ENCODE measurements at regions not wholly inside any gene's neighbourhood (a gene's known extent, or its start where the extent isn't known, plus 50 kb on each side); places are given as distances from the start of the nearest gene placed in this dataset.

DNA sequence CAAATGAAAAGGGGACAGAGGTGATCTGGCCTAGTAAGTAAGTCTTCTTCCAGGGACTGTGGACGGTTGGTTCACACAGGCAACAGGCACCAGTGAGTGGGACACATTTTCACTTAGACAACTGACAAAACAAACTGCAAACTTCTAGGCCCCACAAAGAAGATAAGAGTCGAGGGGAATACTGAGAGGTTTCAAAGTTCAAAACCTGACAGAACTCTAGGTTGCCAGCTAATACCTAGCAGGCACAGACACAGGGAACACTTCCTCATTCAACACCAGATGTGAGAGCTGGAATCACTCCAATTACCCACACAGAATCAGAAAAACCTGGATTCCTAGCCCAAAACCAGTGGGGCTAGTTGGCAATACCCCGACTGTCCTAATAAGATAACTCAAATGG lies 621.7 kb downstream of the ZPLD1 start:
- peaks cover 8% of the 10 kb centered on the region for H3K4me1 ChIP-seq
- intact Hi-C loops (cut with DNase I) = no loop called here
- H3K27me3 ChIP-seq = no peaks in the 10 kb centered on the region
- no peak overlapping the region for H3K27ac ChIP-seq
- H3K4me3 ChIP-seq = no peak overlapping the region
- DNase-seq = no peak
- TF ChIP-seq, protein P1, sequence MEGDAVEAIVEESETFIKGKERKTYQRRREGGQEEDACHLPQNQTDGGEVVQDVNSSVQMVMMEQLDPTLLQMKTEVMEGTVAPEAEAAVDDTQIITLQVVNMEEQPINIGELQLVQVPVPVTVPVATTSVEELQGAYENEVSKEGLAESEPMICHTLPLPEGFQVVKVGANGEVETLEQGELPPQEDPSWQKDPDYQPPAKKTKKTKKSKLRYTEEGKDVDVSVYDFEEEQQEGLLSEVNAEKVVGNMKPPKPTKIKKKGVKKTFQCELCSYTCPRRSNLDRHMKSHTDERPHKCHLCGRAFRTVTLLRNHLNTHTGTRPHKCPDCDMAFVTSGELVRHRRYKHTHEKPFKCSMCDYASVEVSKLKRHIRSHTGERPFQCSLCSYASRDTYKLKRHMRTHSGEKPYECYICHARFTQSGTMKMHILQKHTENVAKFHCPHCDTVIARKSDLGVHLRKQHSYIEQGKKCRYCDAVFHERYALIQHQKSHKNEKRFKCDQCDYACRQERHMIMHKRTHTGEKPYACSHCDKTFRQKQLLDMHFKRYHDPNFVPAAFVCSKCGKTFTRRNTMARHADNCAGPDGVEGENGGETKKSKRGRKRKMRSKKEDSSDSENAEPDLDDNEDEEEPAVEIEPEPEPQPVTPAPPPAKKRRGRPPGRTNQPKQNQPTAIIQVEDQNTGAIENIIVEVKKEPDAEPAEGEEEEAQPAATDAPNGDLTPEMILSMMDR (IDR thresholded peaks at IDR 0.05) = no peak
- no peak for ATAC-seq
- no peaks in the 10 kb centered on the region for H3K36me3 ChIP-seq
- no peaks in the 10 kb centered on the region for H3K9me3 ChIP-seq

DNA sequence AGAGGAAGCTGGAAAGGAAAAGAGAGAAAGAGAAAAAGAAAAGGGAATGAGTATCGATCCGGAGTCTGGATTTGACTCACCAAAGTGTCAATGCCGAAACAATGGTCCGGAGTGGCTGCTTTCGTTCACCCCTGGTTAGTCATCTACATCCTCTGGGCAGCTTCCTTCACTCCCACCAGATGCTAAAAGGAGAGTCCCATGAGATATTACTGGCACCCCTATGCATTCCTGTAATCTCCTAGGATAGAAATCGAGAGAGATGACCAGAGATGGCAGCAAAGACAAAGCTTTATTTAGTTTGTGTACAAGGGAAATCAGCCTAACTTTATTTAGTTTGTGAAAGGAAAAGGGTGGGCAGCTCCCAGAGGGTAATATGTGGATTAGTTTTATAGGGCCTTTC lies 622.2 kb downstream of the ZPLD1 start:
- intact Hi-C loops (cut with DNase I) = no loop called here
- H3K9me3 ChIP-seq = no peaks in the 10 kb centered on the region
- DNase-seq (no peak), ATAC-seq (no peak)
- H3K27me3 ChIP-seq = no peaks in the 10 kb centered on the region
- TF ChIP-seq, protein P1 (IDR thresholded peaks at IDR 0.05) = no peak
- no peak overlapping the region for H3K4me3 ChIP-seq
- H3K4me1 ChIP-seq = peaks cover 7% of the 10 kb centered on the region
- no peak overlapping the region for H3K27ac ChIP-seq
- H3K36me3 ChIP-seq = no peaks in the 10 kb centered on the region

DNA sequence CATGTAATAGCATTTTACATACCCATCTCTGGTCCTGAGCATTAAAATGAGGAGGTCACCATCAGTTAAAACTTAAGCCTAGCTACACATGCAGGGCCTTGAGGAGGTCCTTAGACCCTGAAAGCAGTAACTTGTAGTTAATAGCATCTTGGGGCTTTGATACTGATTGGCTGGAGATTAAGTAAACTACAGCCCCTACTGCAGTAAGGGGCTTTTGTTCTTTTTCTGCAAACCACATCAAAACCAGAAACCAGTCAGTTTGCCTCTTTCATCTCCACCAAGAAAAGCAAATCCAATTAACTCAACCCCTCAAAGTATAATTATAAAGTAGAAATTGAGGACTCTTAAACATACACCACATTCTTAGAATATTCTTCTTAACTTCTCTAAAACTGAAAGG lies 622.7 kb downstream of the ZPLD1 start:
- Histone ChIP-seq H3K4me1 (peaks cover 3% of the 10 kb centered on the region), H3K27ac (no peak overlapping the region), H3K9me3 (no peaks in the 10 kb centered on the region), H3K36me3 (no peaks in the 10 kb centered on the region), H3K27me3 (no peaks in the 10 kb centered on the region), H3K4me3 (no peak overlapping the region)
- no peak for DNase-seq
- TF ChIP-seq, protein P1 (IDR thresholded peaks at IDR 0.05) = no peak
- intact Hi-C loops (cut with DNase I) = no loop called here
- no peak for ATAC-seq

DNA sequence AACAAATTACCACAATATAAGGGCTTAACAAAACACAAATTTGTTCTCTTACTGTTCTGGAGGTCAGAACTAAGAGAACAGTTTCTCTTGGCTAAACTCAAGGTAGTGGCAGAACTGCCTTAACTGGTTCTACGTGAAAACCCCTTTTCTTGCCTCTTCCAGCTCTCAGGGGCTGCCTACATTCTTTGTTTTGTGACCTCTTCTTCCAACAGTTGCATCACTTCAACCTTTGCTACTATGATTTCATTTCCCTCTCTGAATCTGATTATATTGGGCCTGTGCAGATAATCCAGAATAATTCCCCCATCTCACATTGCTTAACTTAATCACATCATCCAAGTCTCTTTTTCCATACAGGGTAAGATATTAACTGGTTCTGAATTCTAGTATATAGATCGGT lies 624.6 kb downstream of the ZPLD1 start:
- Histone ChIP-seq H3K27ac (no peak overlapping the region), H3K9me3 (no peaks in the 10 kb centered on the region), H3K4me3 (no peak overlapping the region), H3K27me3 (no peaks in the 10 kb centered on the region), H3K36me3 (no peaks in the 10 kb centered on the region), H3K4me1 (no peaks in the 10 kb centered on the region)
- no peak for DNase-seq
- no peak for ATAC-seq
- TF ChIP-seq, protein P1 (IDR thresholded peaks at IDR 0.05) = no peak
- intact Hi-C loops (cut with DNase I) = no loop called here

DNA sequence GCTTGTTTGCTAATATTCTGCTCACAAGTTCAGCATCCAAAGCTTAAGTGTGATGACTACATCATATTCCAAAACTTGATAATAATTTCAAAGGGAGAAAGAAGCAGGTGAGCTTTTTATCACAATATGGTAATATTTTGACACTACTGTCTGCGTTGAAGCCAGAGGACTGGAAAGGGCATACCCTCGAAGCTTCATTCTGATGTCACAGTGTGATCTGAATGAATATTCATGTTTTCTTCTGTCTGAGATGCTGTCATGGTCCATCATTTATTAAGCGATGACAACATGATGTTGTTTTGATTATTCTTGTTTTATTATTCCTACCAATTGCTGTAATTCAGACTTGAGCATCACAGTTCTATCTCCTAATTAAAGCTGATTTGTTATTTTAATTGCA lies 625.4 kb downstream of the ZPLD1 start:
- ATAC-seq (no peak), DNase-seq (no peak)
- no peak overlapping the region for H3K27ac ChIP-seq
- TF ChIP-seq, protein P1 (IDR thresholded peaks at IDR 0.05) = no peak
- intact Hi-C loops (cut with DNase I) = no loop called here
- H3K9me3 ChIP-seq = no peaks in the 10 kb centered on the region
- no peak overlapping the region for H3K4me3 ChIP-seq
- no peaks in the 10 kb centered on the region for H3K27me3 ChIP-seq
- H3K4me1 ChIP-seq = no peaks in the 10 kb centered on the region
- no peaks in the 10 kb centered on the region for H3K36me3 ChIP-seq

DNA sequence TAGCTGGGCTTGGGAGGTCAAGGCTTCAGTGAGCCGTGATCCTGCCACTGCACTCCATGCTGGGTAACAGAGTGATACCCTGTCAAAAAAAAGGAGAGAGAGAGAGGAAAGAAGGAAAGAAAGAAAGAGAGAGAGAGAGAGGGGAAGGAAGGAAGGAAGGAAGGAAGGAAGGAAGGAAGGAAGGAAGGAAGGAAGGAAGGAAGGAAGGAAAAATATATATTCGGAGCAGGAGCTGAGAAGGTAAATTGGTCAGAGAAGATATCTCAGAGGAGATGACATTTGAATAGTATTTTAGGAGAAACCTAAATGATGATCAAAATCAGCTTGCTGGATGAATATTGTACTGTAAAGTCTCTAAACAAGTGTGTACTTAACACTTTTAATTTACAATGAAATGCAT lies 633.1 kb downstream of the ZPLD1 start:
- no peaks in the 10 kb centered on the region for H3K27me3 ChIP-seq
- H3K4me1 ChIP-seq = no peaks in the 10 kb centered on the region
- H3K4me3 ChIP-seq = no peak overlapping the region
- DNase-seq = no peak
- intact Hi-C loops (cut with DNase I) = no loop called here
- no peak overlapping the region for H3K27ac ChIP-seq
- ATAC-seq = no peak
- TF ChIP-seq, protein P1 (IDR thresholded peaks at IDR 0.05) = no peak
- no peaks in the 10 kb centered on the region for H3K36me3 ChIP-seq
- H3K9me3 ChIP-seq = no peaks in the 10 kb centered on the region

Measured in upper lobe of right lung (tissue), 1 donor.